Kasumi-1 (cell line): ENCODE measurements at regions not wholly inside any gene's neighbourhood (a gene's known extent, or its start where the extent isn't known, plus 50 kb on each side); places are given as distances from the start of the nearest gene placed in this dataset.

Experiments
- DNase-seq, 2 experiments: peaks; one replicate each; lab custom pipeline; 2025; lab: John Stamatoyannopoulos, UW

DNA sequence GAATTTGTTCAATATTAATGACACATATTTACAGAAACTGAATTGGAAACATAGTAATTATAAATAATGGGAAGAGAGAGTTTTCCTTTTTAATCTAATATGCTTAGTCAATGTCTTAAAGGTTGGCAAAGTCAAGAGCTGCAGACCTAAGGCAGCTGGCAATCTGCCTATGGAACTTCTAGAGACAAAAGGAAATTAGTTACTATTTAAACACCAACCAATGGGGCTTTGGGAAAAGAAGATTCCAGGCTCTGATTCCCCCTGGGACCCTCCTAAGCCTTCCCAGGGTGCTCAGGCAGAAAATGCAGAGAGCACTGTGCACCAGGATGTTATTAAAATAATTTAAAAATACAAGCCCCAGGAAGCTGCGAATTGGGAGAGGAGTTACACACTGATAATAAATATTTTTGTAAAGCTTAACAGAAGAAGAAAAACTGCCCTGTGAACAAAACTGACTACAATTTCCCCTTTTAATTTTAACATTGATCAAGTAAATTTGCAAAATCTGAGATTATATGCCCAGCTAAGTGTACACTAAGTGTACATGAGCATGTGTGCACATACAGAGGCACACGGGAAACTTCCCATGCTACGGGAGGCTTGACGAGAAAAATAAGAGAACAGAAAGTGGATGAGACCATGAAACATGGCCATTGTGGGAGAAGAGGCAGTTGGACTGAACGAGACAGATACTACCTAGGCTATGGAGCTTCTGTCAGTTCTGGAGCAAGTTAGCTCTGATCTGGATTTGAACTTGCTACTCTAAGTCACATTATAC, 77.4 kb upstream of the ADAMTS16 start:
- DNase-seq = no peak

DNA sequence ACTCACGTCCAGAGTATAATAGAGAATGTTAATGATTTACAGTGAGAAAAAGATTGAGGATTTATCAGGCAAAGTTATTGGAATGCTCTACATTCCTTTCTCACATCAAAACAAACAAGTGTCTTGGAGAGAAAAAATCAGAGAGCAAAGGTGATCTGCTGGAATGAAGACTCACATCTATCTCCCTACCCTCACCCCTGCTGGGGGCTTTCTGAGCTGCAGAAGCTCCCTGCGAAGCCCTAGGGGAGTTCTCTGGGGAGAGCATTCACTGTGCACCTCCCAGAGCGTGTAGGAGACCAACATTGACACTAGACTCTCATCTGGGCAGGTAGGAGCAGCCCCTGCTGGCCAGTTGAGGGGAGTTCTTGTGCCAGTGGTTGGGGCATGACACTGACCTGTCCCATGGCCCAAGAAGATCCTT, 76.6 kb upstream of the ADAMTS16 start:
- no peak for DNase-seq

DNA sequence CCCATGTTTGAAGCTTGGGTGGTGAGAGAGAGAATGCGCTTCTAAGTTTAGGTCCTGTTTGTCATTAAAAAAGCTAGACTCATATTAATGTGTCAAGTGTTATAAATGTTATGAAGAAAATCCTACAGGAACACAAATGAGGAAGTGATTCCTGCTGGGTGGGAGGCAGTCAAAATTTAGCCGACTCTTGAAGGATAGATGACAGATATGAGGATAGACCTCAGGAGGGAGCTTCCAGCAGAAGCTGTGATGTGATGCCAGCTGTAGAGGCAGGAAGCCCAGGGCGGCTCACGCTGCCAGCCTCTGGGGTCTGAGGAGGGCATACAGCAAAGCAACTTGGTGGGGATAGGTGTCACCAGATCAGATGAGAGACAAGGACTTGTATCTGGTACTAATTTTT, 74.7 kb upstream of the ADAMTS16 start:
- DNase-seq = no peak

DNA sequence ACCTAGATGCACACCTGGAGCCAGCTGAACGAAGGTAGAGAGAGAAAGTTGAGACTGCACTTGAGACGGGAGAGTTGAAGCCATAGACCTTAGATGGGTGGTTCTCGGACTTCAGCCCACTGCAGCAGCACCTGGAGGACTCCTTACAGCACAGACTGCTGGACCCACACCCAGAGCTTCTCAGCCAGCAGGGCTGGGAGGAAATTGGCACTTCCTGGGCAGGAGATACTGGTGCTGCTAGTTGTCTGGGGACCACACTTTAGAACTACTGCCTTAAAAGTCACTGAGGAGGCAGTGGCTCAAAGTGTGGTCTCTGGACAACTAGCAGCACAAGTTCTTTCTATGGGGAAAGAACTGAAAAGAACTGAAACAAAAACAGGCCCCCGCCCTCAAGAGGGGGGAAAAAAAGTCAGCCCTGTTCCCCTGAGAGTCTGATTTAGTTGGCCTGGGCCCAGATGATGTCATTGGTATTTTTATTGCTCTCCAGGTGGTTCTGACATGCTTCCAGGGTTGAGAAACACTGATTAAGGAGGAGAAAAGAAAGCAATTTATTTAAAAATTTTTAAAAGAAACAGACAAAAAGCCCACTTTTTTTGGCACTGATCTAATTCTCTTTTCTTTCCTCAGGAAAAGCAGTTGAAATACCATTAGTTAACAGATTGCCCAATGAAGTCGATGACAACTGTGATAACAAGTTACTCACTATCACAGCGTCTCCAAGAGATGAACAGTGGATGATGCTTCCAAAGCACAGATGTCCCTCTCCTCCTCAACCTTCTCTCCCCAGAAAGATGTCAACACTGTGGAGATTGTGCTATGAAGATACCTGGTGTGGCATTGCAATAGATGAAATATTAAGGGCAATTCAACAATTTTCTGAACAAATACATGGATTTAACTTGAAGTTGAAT, 73.6 kb upstream of the ADAMTS16 start:
- no peak for DNase-seq

DNA sequence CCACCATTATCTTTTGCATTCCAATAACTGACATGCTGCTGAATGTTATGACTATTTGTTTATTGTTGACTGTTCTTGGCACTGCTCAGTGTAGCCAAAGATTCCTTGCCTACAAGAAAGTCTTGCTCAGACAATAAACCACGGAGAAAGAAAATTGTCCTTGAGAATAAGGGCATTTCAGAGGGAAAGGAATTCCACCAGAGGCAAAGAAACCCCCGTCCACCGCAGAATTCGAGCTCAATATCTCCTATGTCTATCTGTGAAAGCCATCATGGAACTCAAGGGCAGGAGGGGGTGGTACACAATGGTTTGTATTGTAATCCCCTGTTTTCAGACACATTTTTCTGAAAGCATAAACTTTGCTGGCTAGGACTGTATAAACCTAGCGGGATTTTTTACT, 70.3 kb upstream of the ADAMTS16 start:
- DNase-seq = no peak

DNA sequence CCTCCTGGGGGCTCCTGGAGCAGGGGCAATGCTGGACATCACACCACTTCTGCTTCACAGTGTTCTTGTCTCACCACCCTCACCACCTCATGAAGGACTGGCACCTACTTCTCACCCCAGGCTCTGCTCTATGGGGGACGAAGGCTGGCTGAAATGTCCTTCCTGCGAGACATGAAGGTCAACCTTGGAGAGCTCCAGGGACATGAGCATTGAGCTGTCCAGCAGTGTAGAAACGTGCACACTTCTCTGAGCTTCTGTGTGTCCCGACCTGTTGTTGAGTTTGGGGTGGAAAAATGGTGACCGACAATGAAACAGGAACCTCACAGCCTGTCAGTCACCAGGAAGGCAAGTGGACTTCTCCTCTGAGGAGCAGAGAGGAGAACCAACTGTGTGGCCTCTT, 68.6 kb upstream of the ADAMTS16 start:
- no peak for DNase-seq

DNA sequence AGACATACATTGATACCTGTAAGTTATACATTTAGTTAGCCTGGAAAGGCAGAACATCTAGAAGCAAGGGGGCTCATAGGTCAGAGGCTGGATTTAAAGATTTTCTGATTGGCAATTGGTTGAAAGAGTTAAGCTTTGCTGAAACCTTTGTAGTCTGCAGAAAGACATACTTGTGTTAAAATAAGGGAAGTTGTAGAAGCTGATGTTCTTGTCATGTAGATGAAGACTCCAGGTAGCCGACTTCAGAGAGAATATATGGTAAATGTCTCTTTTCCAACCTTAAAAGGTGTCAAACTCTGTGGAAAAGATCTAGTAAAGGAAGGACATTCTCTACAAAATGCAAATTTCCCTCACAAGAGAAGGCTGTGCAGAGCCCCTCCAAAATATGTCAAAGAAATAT, 62.9 kb upstream of the ADAMTS16 start:
- DNase-seq = no peak

DNA sequence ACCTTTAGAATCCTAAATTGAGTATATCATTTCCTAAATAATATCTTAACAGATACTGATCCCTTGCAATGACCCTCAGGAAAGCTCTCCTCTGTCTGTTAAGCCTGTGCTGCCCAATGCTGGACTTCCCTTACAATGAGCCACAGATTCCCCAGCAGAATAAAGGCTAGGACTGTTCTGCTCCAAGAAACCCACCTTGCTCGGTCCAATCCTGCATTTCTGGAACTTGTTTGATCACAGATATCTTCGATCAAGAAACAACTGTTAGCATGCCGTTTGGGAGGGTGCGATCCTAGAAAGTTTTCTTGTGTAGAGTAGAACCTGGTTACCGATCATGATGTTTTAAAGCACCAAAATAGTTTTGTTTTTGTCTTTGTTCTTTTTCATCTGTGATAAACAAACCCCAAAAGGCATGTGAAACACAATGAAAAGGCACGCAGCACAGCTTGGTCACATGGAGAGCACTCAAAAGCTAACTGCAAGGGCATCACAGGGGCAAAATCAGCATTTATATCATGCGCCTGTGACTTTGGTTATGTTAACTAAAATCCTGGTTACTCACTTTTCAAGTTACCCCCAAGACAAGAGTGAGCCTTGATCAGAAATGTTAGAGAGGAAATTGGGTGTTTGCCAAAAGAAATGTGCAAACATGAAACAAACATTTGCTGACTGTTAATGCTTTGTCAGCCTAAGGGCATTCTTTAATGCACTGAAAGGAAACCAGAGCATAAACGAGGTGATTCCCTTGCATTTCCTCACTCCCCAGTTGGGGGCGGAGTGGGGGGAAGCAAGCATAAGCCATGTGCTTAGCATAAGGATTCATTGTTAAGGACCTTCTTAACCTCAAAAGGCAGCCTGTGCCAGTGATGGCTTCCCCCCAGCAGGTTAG, 61.9 kb upstream of the ADAMTS16 start:
- no peak for DNase-seq

DNA sequence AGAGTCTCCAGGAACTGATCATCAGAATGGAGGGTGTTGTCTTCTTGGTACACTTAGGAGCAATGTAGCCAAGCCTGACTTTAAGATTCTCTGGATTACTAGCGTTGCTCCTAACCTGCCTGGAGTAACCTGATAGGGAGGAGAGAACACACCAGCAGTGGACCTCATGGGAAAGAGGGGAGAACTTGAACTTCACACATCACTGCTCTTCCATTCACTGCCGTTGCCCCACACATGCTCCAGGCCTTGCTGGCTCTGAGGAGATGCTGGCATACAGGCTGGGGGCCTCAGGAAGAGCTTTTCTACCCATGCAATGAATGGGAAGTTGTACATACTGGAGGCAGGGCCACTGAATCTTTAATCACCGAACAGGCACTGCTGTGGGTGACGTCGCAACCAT, 60.3 kb upstream of the ADAMTS16 start:
- DNase-seq = no peak

DNA sequence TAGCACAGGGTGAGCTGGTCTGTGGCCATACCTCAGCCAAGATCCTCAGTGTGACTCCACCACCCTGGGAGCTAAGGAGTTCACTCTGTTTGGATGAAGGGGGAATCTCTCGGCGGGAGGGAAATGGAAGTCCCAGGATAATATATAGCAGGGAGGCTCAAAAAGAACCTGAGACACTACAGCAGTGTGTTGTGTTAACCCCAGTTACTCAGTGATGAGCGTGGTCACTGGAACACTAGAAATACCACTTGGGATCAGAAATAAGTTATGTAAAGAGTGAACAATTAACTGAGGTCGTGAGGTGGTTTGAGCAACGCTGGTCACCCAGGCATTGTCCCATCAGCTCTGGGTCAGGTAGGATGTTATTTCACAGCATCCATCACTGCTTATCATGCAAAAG, 59.3 kb upstream of the ADAMTS16 start:
- DNase-seq = no peak

DNA sequence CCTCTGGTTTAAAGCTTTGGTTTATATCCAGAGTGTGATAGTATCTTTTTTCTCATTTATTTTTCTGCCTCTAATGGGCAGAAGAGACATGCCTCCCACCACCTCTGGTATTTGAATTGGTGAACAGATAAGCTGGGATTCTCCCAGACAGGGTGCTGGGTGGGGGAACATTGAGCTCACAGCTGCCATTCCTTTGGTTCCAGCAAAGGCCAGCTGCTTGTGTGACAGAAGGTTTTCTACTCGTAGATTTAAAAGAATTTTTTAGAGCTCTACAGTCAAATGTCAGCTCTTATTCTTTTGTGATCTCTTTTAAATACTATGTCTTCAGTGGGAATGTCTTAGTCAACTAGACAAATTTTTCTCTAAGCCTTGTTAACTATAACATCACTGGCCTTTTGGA, 54.7 kb upstream of the ADAMTS16 start:
- no peak for DNase-seq

DNA sequence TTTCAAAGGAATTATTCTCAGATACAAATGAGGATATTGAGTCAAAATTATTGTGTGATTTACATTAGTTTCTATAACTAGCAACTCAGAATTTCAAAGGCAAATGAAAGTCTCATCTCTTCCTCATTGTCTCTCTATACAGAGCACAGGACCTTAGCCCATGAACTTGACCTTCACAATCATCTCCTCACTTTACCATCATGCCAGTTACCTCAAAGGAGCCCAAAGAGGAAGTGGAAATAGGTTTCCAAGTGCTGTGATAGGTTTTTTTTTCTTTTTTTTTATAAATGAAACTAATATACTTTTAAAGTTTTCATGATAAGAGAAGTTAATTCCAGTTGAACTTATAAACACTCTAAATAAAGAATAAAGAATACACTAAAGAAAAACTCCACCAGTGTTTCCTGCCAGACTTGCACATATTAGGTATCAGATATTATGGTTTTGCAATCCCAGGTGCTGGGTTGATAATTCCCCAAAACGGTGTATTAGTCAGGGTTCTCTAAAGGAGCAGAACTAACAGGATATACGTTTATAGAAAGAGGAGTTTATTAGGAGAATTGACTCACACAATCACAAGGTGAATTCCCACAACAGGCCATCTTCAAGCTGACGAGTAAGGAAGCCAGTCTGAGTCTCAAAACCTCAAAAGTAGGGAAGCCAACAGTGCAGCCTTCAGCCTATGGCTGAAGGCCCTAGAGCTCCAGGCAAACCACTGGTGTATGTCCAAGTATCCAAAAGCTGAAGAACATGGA, 50.1 kb upstream of the ADAMTS16 start:
- no peak for DNase-seq
